ENCODE measurements at regions not wholly inside any gene's neighbourhood (a gene's known extent, or its start where the extent isn't known, plus 50 kb on each side); places are given as distances from the start of the nearest gene placed in this dataset.

- no peaks in the 10 kb centered on the region for H3K27me3 ChIP-seq (ENCODE audit: control insufficient read depth, insufficient read depth, low read length)
- DNase-seq (ENCODE audit: low read depth): no peak
- no peak overlapping the region for H3K4me3 ChIP-seq (ENCODE audit: low read depth, low read length)
- TF ChIP-seq, protein P1, sequence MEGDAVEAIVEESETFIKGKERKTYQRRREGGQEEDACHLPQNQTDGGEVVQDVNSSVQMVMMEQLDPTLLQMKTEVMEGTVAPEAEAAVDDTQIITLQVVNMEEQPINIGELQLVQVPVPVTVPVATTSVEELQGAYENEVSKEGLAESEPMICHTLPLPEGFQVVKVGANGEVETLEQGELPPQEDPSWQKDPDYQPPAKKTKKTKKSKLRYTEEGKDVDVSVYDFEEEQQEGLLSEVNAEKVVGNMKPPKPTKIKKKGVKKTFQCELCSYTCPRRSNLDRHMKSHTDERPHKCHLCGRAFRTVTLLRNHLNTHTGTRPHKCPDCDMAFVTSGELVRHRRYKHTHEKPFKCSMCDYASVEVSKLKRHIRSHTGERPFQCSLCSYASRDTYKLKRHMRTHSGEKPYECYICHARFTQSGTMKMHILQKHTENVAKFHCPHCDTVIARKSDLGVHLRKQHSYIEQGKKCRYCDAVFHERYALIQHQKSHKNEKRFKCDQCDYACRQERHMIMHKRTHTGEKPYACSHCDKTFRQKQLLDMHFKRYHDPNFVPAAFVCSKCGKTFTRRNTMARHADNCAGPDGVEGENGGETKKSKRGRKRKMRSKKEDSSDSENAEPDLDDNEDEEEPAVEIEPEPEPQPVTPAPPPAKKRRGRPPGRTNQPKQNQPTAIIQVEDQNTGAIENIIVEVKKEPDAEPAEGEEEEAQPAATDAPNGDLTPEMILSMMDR (IDR thresholded peaks at IDR 0.05; ENCODE audit: insufficient read depth, low read length, poor library complexity, severe bottlenecking): no peak
- no peaks in the 10 kb centered on the region for H3K36me3 ChIP-seq (ENCODE audit: control insufficient read depth, insufficient read depth, low read length)
These were observed 401.8 kb downstream of the PREX1 start for GRCh38 chr20:48425817-48426612.

DNA sequence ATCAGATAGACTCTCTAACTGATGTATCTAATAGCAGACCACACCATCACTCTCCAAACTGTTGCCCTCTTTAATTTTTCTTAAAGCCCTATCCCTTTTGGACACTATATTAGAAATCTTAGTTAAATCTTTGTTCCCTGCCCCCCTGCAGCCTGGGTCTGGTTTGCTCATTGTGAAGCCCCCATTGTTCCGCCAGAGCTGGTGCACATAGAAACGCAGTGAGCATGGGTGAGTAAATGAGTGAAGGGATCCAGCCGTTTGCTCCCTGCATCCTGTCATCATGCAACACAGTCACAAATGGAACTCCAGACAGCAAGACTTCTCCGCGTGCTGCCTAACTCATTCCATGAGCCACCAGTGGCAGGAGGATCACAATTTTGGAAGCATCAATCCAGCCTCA lies 402.5 kb downstream of the PREX1 start:
- TF ChIP-seq, protein P1 (IDR thresholded peaks at IDR 0.05; ENCODE audit: insufficient read depth, low read length, poor library complexity, severe bottlenecking): no peak
- DNase-seq (ENCODE audit: low read depth): no peak
- Histone ChIP-seq H3K27me3 (ENCODE audit: control insufficient read depth, insufficient read depth, low read length) (no peaks in the 10 kb centered on the region), H3K4me3 (ENCODE audit: low read depth, low read length) (no peak overlapping the region), H3K36me3 (ENCODE audit: control insufficient read depth, insufficient read depth, low read length) (no peaks in the 10 kb centered on the region)

DNA sequence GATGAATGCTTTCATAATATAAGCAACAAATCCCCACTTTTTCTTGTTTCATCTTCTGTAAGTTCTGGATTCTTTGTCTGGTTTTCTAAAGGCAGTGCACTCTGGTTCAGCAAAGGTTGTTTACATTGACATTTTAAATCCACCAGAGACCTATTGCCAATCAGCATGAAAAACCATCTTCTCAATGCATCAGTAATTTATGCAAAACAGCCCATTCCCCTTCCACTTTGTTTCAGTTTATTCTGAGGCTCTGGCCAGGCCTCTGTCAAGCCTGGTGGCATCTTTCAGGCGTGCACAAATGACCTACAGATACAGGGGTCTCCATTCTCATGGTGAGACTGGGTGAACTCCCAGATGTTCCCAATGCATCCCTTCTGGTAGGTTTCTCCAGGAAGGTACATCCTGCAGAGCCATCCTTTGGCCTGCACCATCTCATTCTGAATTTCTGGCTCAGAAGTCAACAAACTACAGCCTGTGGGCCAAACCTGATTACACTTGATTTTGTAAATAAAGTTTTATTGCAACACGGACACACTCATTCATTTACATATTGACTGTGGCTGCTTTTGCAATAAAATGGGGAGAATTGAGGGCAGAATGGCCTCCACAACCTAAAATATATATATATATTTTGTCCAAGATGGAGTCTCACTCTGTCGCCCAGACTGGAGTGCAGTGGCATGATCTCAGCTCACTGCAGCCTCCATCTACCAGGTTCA lies 405.4 kb downstream of the PREX1 start:
- Histone ChIP-seq H3K36me3 (ENCODE audit: control insufficient read depth, insufficient read depth, low read length) (no peaks in the 10 kb centered on the region), H3K27me3 (ENCODE audit: control insufficient read depth, insufficient read depth, low read length) (no peaks in the 10 kb centered on the region), H3K4me3 (ENCODE audit: low read depth, low read length) (no peak overlapping the region)
- TF ChIP-seq, protein P1 (IDR thresholded peaks at IDR 0.05; ENCODE audit: insufficient read depth, low read length, poor library complexity, severe bottlenecking): no peak
- DNase-seq (ENCODE audit: low read depth): no peak

DNA sequence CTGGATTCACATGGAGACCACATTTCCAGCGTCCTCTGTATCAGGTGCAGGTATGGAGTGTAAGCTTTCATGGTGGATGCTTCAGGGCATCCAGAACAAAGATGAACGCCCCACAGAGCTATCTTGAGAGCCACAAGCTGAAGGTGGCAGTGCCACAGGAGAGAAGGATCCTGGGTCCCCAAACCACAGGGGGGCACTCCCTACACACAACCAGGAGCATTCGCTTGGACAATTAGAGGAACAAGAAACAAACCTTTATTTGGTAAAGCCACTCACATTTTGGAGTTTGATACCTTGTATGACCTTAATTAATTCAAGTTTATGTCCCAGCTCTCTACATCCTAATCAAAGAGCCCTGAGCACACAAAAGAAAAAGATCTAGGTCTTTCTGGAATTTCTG lies 406.3 kb downstream of the PREX1 start:
- Histone ChIP-seq H3K36me3 (ENCODE audit: control insufficient read depth, insufficient read depth, low read length) (no peaks in the 10 kb centered on the region), H3K27me3 (ENCODE audit: control insufficient read depth, insufficient read depth, low read length) (no peaks in the 10 kb centered on the region), H3K4me3 (ENCODE audit: low read depth, low read length) (no peak overlapping the region)
- TF ChIP-seq, protein P1 (IDR thresholded peaks at IDR 0.05; ENCODE audit: insufficient read depth, low read length, poor library complexity, severe bottlenecking): no peak
- DNase-seq (ENCODE audit: low read depth): no peak

- Histone ChIP-seq H3K27me3 (ENCODE audit: control insufficient read depth, insufficient read depth, low read length) (no peaks in the 10 kb centered on the region), H3K36me3 (ENCODE audit: control insufficient read depth, insufficient read depth, low read length) (no peaks in the 10 kb centered on the region), H3K4me3 (ENCODE audit: low read depth, low read length) (no peak overlapping the region)
- no peak for DNase-seq (ENCODE audit: low read depth)
- TF ChIP-seq, protein P1 (IDR thresholded peaks at IDR 0.05; ENCODE audit: insufficient read depth, low read length, poor library complexity, severe bottlenecking): no peak
These were observed 407.6 kb downstream of the PREX1 start for GRCh38 chr20:48420176-48420575.
